Smooth muscle cell (in vitro differentiated cells): ENCODE measurements at regions not wholly inside any gene's neighbourhood (a gene's known extent, or its start where the extent isn't known, plus 50 kb on each side); places are given as distances from the start of the nearest gene placed in this dataset.

Source experiments
- DNase-seq: peaks from one replicate; lab custom pipeline; 2025; ENCODE audit not compliant: unreplicated experiment; lab: John Stamatoyannopoulos, UW
- H2AFZ ChIP-seq: fragments of 200-600 bp; sonication (generic); 2 replicates; pipeline ENCODE4 v1.6.0; 2016; ENCODE audit warnings: antibody characterized with exemption, low read depth, mild to moderate bottlenecking
- H3F3A ChIP-seq: fragments of 200-600 bp; sonication (generic); 2 replicates; pipeline ENCODE4 v1.6.0; 2017; ENCODE audit warnings: antibody characterized with exemption, low read depth
- H3K27ac ChIP-seq: fragments of 200-600 bp; sonication (generic); 2 replicates; pipeline ENCODE4 v1.5.1; 2016; ENCODE audit warnings: low read depth, mild to moderate bottlenecking
- H3K27me3 ChIP-seq: fragments of 200-600 bp; sonication (generic); 2 replicates; pipeline ENCODE4 v1.6.1; 2016; ENCODE audit warnings: low read depth, mild to moderate bottlenecking
- H3K36me3 ChIP-seq: fragments of 200-600 bp; sonication (generic); 2 replicates; pipeline ENCODE4 v1.5.1; 2016; ENCODE audit warnings: low read depth
- H3K4me1 ChIP-seq: fragments of 200-600 bp; sonication (generic); 2 replicates; pipeline ENCODE4 v1.5.1; 2016; ENCODE audit warnings: low read depth
- H3K4me2 ChIP-seq: fragments of 200-600 bp; sonication (generic); 2 replicates; pipeline ENCODE4 v1.6.0; 2016; ENCODE audit warnings: mild to moderate bottlenecking
- H3K4me3 ChIP-seq: fragments of 200-600 bp; sonication (generic); 2 replicates; pipeline ENCODE4 v1.5.1; 2016; ENCODE audit warnings: mild to moderate bottlenecking
- H3K79me2 ChIP-seq: fragments of 200-600 bp; sonication (generic); 2 replicates; pipeline ENCODE4 v1.6.0; 2016; ENCODE audit warnings: low read depth, mild to moderate bottlenecking
- H3K9ac ChIP-seq: fragments of 200-600 bp; sonication (generic); 2 replicates; pipeline ENCODE4 v1.6.0; 2016; ENCODE audit warnings: low read depth
- H3K9me3 ChIP-seq: fragments of 200-600 bp; sonication (generic); replicated peaks from 2 replicates; pipeline ENCODE4 v1.5.1; 2016; ENCODE audit warnings: low read depth
- H4K20me1 ChIP-seq: fragments of 200-600 bp; sonication (generic); 2 replicates; pipeline ENCODE4 v1.6.0; 2016; ENCODE audit warnings: low read depth
- CTCF ChIP-seq: fragments of 200-600 bp; sonication (generic); IDR thresholded peaks from 2 replicates; pipeline ENCODE4 v1.5.1; 2017; ENCODE audit warnings: borderline replicate concordance, mild to moderate bottlenecking, antibody characterized with exemption; ENCODE audit not compliant: insufficient read depth, poor library complexity, severe bottlenecking
- WGBS: methylation state at CpG from one replicate; pipeline ENCODE4 v1.1.7; 2016; ENCODE audit warnings: low lambda C conversion rate; 5-methylcytosine and 5-hydroxymethylcytosine counted together

GRCh38 chr3:111277226-111277625 lies 205.6 kb downstream of the NECTIN3 start:
- peak; percentile 27 for TF ChIP-seq CTCF
- Histone ChIP-seq H4K20me1 (no peaks in the 10 kb centered on the region), H3K36me3 (no peaks in the 10 kb centered on the region), H3K4me3 (peak overlapping the region; percentile 27), H2AFZ (peak overlapping the region; percentile 72), H3K9ac (no peak overlapping the region), H3F3A (no peaks in the 10 kb centered on the region), H3K4me2 (peak overlapping the region; percentile 81), H3K4me1 (peaks cover 9% of the 10 kb centered on the region), H3K9me3 (no peaks in the 10 kb centered on the region), H3K27ac (no peak overlapping the region), H3K27me3 (no peaks in the 10 kb centered on the region), H3K79me2 (no peaks in the 10 kb centered on the region)
- no peak for DNase-seq
- 0% methylated on average over 4 of the region's 4 CpGs for WGBS

DNA sequence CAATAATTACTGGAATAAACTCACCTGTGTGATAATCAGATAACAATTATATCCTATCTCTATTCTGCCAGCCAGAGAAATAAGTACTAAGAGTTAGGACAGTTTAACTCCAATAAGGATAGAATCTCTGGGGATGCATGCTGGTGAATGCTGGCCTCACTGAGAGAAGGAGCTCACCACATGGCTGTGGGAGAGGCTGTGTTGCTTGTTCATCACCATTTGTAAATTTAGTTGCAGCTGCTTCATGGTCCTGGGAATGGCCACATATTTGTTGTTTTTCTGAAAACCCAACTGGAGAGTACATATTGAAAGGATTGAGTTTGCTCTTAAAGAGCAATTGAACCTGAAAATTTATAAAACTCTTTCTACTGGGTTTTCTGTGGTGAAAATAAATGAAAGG lies 207.3 kb downstream of the NECTIN3 start:
- Histone ChIP-seq H3K4me2 (no peak overlapping the region), H3K79me2 (no peaks in the 10 kb centered on the region), H3K4me1 (peaks cover 9% of the 10 kb centered on the region), H3K36me3 (no peaks in the 10 kb centered on the region), H3K9me3 (no peaks in the 10 kb centered on the region), H3K27me3 (no peaks in the 10 kb centered on the region), H2AFZ (no peak overlapping the region), H3K27ac (no peak overlapping the region), H4K20me1 (no peaks in the 10 kb centered on the region), H3K4me3 (no peak overlapping the region), H3F3A (no peaks in the 10 kb centered on the region), H3K9ac (no peak overlapping the region)
- DNase-seq = no peak
- TF ChIP-seq CTCF = no peak

GRCh38 chr3:111282024-111282423 lies 210.4 kb downstream of the NECTIN3 start:
- Histone ChIP-seq H3K27ac (no peak overlapping the region), H4K20me1 (no peaks in the 10 kb centered on the region), H3K9me3 (no peaks in the 10 kb centered on the region), H3K36me3 (no peaks in the 10 kb centered on the region), H3F3A (no peaks in the 10 kb centered on the region), H3K4me2 (no peak overlapping the region), H3K4me3 (no peak overlapping the region), H2AFZ (no peak overlapping the region), H3K9ac (no peak overlapping the region), H3K4me1 (peaks cover 5% of the 10 kb centered on the region), H3K27me3 (no peaks in the 10 kb centered on the region), H3K79me2 (no peaks in the 10 kb centered on the region)
- no peak for DNase-seq
- no peak for TF ChIP-seq CTCF
- whole genome bisulfite sequencing = 67% methylated on average over 6 of the region's 6 CpGs

GRCh38 chr3:111283165-111283564 lies 211.5 kb downstream of the NECTIN3 start:
- 81% methylated on average over 4 of the region's 4 CpGs for WGBS
- H3K36me3 ChIP-seq = no peaks in the 10 kb centered on the region
- no peak overlapping the region for H3K4me2 ChIP-seq
- no peaks in the 10 kb centered on the region for H3K9me3 ChIP-seq
- H3K27ac ChIP-seq = no peak overlapping the region
- no peak overlapping the region for H3K4me3 ChIP-seq
- TF ChIP-seq CTCF = no peak
- no peaks in the 10 kb centered on the region for H3K27me3 ChIP-seq
- no peaks in the 10 kb centered on the region for H3K79me2 ChIP-seq
- no peak for DNase-seq
- no peaks in the 10 kb centered on the region for H4K20me1 ChIP-seq
- no peaks in the 10 kb centered on the region for H3K4me1 ChIP-seq
- no peak overlapping the region for H3K9ac ChIP-seq
- H3F3A ChIP-seq = no peaks in the 10 kb centered on the region
- H2AFZ ChIP-seq = no peak overlapping the region
